ENCODE measurements at regions not wholly inside any gene's neighbourhood (a gene's known extent, or its start where the extent isn't known, plus 50 kb on each side); places are given as distances from the start of the nearest gene placed in this dataset.
A peak's percentile ranks its signal among the peaks of the same experiment; 100 is the strongest.

- no peak overlapping the region for H2AFZ ChIP-seq
- peak; percentile 41 for DNase-seq (ENCODE audit: low spot score)
- TF ChIP-seq EZH2phosphoT487 (IDR thresholded peaks at IDR 0.05; ENCODE audit: low read depth, severe bottlenecking, unreplicated experiment) (no peak), CTCF (IDR thresholded peaks at IDR 0.05; ENCODE audit: poor library complexity) (no peak), EZH2 (IDR thresholded peaks at IDR 0.05; ENCODE audit: borderline replicate concordance) (no peak)
- no peaks in the 10 kb centered on the region for H4K20me1 ChIP-seq (ENCODE audit: insufficient read depth, poor library complexity, severe bottlenecking)
- no peak overlapping the region for H3K4me2 ChIP-seq
- H3K4me3 ChIP-seq, result no peak overlapping the region
- H3K79me2 ChIP-seq, result no peaks in the 10 kb centered on the region
- no peaks in the 10 kb centered on the region for H3K9me2 ChIP-seq (replicated peaks; ENCODE audit: insufficient read depth)
- H3K27me3 ChIP-seq, result no peaks in the 10 kb centered on the region
- H3K4me1 ChIP-seq (ENCODE audit: insufficient read depth), result peaks cover 4% of the 10 kb centered on the region
- H3K27ac ChIP-seq, result no peak overlapping the region
- H3K36me3 ChIP-seq (replicated peaks; ENCODE audit: insufficient read depth, low read depth), result no peaks in the 10 kb centered on the region
- H3K9me3 ChIP-seq (ENCODE audit: low read depth), result no peaks in the 10 kb centered on the region
- WGBS (ENCODE audit: low lambda C conversion rate, missing lambda C conversion rate), result 81% methylated on average over 3 of the region's 3 CpGs
Observed at GRCh38 chr2:48126162-48126561, 188.3 kb upstream of the FOXN2 start.

- H3K4me2 ChIP-seq, result no peak overlapping the region
- no peak overlapping the region for H3K27ac ChIP-seq
Observed at GRCh38 chr2:48127612-48128191, 186.8 kb upstream of the FOXN2 start.

GRCh38 chr2:48129293-48129950 lies 185.1 kb upstream of the FOXN2 start:
- H3K4me2 ChIP-seq, result no peak overlapping the region
- H3K36me3 ChIP-seq (replicated peaks; ENCODE audit: insufficient read depth, low read depth), result no peaks in the 10 kb centered on the region
- 83% methylated on average over 1 of the region's 1 CpG for WGBS (ENCODE audit: low lambda C conversion rate, missing lambda C conversion rate)
- no peaks in the 10 kb centered on the region for H3K79me2 ChIP-seq
- peaks cover 12% of the 10 kb centered on the region for H3K4me1 ChIP-seq (ENCODE audit: insufficient read depth)
- H3K9me3 ChIP-seq (ENCODE audit: low read depth), result no peaks in the 10 kb centered on the region
- no peak overlapping the region for H3K27ac ChIP-seq
- H3K9me2 ChIP-seq (replicated peaks; ENCODE audit: insufficient read depth), result no peaks in the 10 kb centered on the region
- H4K20me1 ChIP-seq (ENCODE audit: insufficient read depth, poor library complexity, severe bottlenecking), result no peaks in the 10 kb centered on the region
- H3K27me3 ChIP-seq, result no peaks in the 10 kb centered on the region
- no peak overlapping the region for H2AFZ ChIP-seq
- no peak for DNase-seq (ENCODE audit: low spot score)
- TF ChIP-seq CTCF (IDR thresholded peaks at IDR 0.05; ENCODE audit: poor library complexity) (no peak), EZH2phosphoT487 (IDR thresholded peaks at IDR 0.05; ENCODE audit: low read depth, severe bottlenecking, unreplicated experiment) (no peak), EZH2 (IDR thresholded peaks at IDR 0.05; ENCODE audit: borderline replicate concordance) (no peak)
- no peak overlapping the region for H3K4me3 ChIP-seq

More at GRCh38 chr2:48127612-48128191, 186.8 kb upstream of the FOXN2 start:
- H2AFZ ChIP-seq, result no peak overlapping the region
- no peaks in the 10 kb centered on the region for H3K36me3 ChIP-seq (replicated peaks; ENCODE audit: insufficient read depth, low read depth)
- no peaks in the 10 kb centered on the region for H3K27me3 ChIP-seq
- no peaks in the 10 kb centered on the region for H3K9me2 ChIP-seq (replicated peaks; ENCODE audit: insufficient read depth)
- peaks cover 12% of the 10 kb centered on the region for H3K4me1 ChIP-seq (ENCODE audit: insufficient read depth)
- no peaks in the 10 kb centered on the region for H4K20me1 ChIP-seq (ENCODE audit: insufficient read depth, poor library complexity, severe bottlenecking)
- H3K79me2 ChIP-seq, result no peaks in the 10 kb centered on the region
- H3K4me3 ChIP-seq, result no peak overlapping the region
- TF ChIP-seq EZH2phosphoT487 (IDR thresholded peaks at IDR 0.05; ENCODE audit: low read depth, severe bottlenecking, unreplicated experiment), result no peak
- no peak for TF ChIP-seq EZH2 (IDR thresholded peaks at IDR 0.05; ENCODE audit: borderline replicate concordance)
- TF ChIP-seq CTCF (IDR thresholded peaks at IDR 0.05; ENCODE audit: poor library complexity), result no peak
- 75% methylated on average over 4 of the region's 4 CpGs for WGBS (ENCODE audit: low lambda C conversion rate, missing lambda C conversion rate)
- no peak for DNase-seq (ENCODE audit: low spot score)
- no peaks in the 10 kb centered on the region for H3K9me3 ChIP-seq (ENCODE audit: low read depth)

Measured in hepatocyte (in vitro differentiated cells).